ENCODE measurements at regions not wholly inside any gene's neighbourhood (a gene's known extent, or its start where the extent isn't known, plus 50 kb on each side); places are given as distances from the start of the nearest gene placed in this dataset.

- Histone ChIP-seq H3K18ac (ENCODE audit: low read depth in 1 of 2, low read length in 2 of 2) (no peak overlapping the region), H3K14ac (ENCODE audit: low read length in 2 of 2) (no peak overlapping the region), H3K27ac (ENCODE audit: low read length, poor library complexity, severe bottlenecking) (no peak overlapping the region), H3K4me2 (ENCODE audit: low read length, poor library complexity, severe bottlenecking) (no peak overlapping the region), H3K23ac (ENCODE audit: low read length in 2 of 2) (no peak overlapping the region), H3K36me3 (ENCODE audit: control insufficient read depth in 1 of 2, insufficient read depth in 2 of 2, low read depth in 1 of 2, low read length in 2 of 2) (no peaks in the 10 kb centered on the region), H3K79me1 (replicated peaks; ENCODE audit: low read length, poor library complexity, severe bottlenecking) (no peaks in the 10 kb centered on the region), H3K9me3 (ENCODE audit: control insufficient read depth, low read length) (no peaks in the 10 kb centered on the region), H2AK5ac (ENCODE audit: low read length, severe bottlenecking) (no peak overlapping the region), H3K4me3 (ENCODE audit: insufficient read depth in 1 of 2, low read depth in 1 of 2, low read length in 2 of 2) (no peak overlapping the region), H2BK5ac (ENCODE audit: low read depth, low read length, poor library complexity, severe bottlenecking) (no peak overlapping the region), H4K8ac (ENCODE audit: low read length) (no peak overlapping the region), H3K4ac (ENCODE audit: low read depth in 1 of 2, low read length in 2 of 2) (no peak overlapping the region), H3K9ac (ENCODE audit: low read length) (no peak overlapping the region), H3K4me1 (ENCODE audit: control insufficient read depth, insufficient read depth, low read depth, low read length) (no peaks in the 10 kb centered on the region), H3K27me3 (ENCODE audit: control insufficient read depth in 1 of 2, insufficient read depth in 1 of 2, low read length in 2 of 2) (peaks cover 0 to 10% of the 10 kb centered on the region in 2 experiments), H2AFZ (ENCODE audit: low read depth, low read length) (no peak overlapping the region), H4K91ac (ENCODE audit: low read length) (no peak overlapping the region), H2BK120ac (ENCODE audit: low read depth, low read length) (no peak overlapping the region), H2BK15ac (ENCODE audit: low read depth, poor library complexity, severe bottlenecking) (no peak overlapping the region), H2BK12ac (ENCODE audit: low read length in 2 of 2) (no peak overlapping the region)
- WGBS, result 86% methylated on average over 9 of the region's 9 CpGs
- DNase-seq, result no peak
Observed at GRCh38 chr10:128716181-128716580, 590.0 kb upstream of the MKI67 start.

GRCh38 chr10:128721963-128722445 lies 595.8 kb upstream of the MKI67 start:
- no peak overlapping the region for H3K14ac ChIP-seq (ENCODE audit: low read length in 2 of 2)
- H3K27me3 ChIP-seq (ENCODE audit: control insufficient read depth in 1 of 2, insufficient read depth in 1 of 2, low read length in 2 of 2), result peaks cover 0 to 13% of the 10 kb centered on the region in 2 experiments
- H2AK5ac ChIP-seq (ENCODE audit: low read length, severe bottlenecking), result no peak overlapping the region
- H3K9ac ChIP-seq (ENCODE audit: low read length), result no peak overlapping the region
- no peaks in the 10 kb centered on the region for H3K36me3 ChIP-seq (ENCODE audit: control insufficient read depth in 1 of 2, insufficient read depth in 2 of 2, low read depth in 1 of 2, low read length in 2 of 2)
- no peak overlapping the region for H4K8ac ChIP-seq (ENCODE audit: low read length)
- no peak overlapping the region for H3K4me2 ChIP-seq (ENCODE audit: low read length, poor library complexity, severe bottlenecking)
- DNase-seq, result no peak
- no peak overlapping the region for H3K18ac ChIP-seq (ENCODE audit: low read depth in 1 of 2, low read length in 2 of 2)
- no peaks in the 10 kb centered on the region for H3K9me3 ChIP-seq (ENCODE audit: control insufficient read depth, low read length)
- H3K79me1 ChIP-seq (replicated peaks; ENCODE audit: low read length, poor library complexity, severe bottlenecking), result no peaks in the 10 kb centered on the region
- H2BK5ac ChIP-seq (ENCODE audit: low read depth, low read length, poor library complexity, severe bottlenecking), result no peak overlapping the region
- H2BK12ac ChIP-seq (ENCODE audit: low read length in 2 of 2), result no peak overlapping the region
- H3K23ac ChIP-seq (ENCODE audit: low read length in 2 of 2), result no peak overlapping the region
- H3K4ac ChIP-seq (ENCODE audit: low read depth in 1 of 2, low read length in 2 of 2), result no peak overlapping the region
- WGBS, result 45% methylated on average over 4 of the region's 5 CpGs
- no peak overlapping the region for H4K91ac ChIP-seq (ENCODE audit: low read length)
- no peak overlapping the region for H3K27ac ChIP-seq (ENCODE audit: low read length, poor library complexity, severe bottlenecking)
- no peak overlapping the region for H2AFZ ChIP-seq (ENCODE audit: low read depth, low read length)
- no peak overlapping the region for H3K4me3 ChIP-seq (ENCODE audit: insufficient read depth in 1 of 2, low read depth in 1 of 2, low read length in 2 of 2)
- no peak overlapping the region for H2BK120ac ChIP-seq (ENCODE audit: low read depth, low read length)
- H2BK15ac ChIP-seq (ENCODE audit: low read depth, poor library complexity, severe bottlenecking), result no peak overlapping the region
- H3K4me1 ChIP-seq (ENCODE audit: control insufficient read depth, insufficient read depth, low read depth, low read length), result no peaks in the 10 kb centered on the region

DNA sequence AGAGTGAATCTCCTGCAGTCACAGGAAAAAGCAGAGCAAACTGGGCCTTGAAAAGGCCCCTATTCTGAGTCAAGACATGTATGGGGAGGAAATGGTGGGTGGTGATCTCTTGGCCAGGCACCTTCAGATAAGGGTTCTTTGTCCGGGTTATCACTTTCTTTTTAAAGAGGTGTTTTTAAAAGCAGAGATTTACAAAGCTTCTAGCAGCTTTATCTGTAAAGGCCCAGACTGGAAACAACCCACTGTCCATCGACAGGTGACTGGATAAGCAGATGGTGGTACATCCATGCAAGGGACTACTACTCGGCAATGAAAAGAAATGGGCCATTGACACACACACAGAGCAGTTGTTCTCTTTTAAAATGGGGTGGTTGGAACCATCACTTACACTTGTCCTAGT lies 596.7 kb upstream of the MKI67 start:
- H3K4me1 ChIP-seq (ENCODE audit: control insufficient read depth, insufficient read depth, low read depth, low read length), result no peaks in the 10 kb centered on the region
- no peak overlapping the region for H4K91ac ChIP-seq (ENCODE audit: low read length)
- no peak overlapping the region for H3K4me2 ChIP-seq (ENCODE audit: low read length, poor library complexity, severe bottlenecking)
- H2BK12ac ChIP-seq (ENCODE audit: low read length in 2 of 2), result no peak overlapping the region
- H3K27ac ChIP-seq (ENCODE audit: low read length, poor library complexity, severe bottlenecking), result no peak overlapping the region
- no peak overlapping the region for H2BK15ac ChIP-seq (ENCODE audit: low read depth, poor library complexity, severe bottlenecking)
- no peak overlapping the region for H3K9ac ChIP-seq (ENCODE audit: low read length)
- no peak overlapping the region for H3K4ac ChIP-seq (ENCODE audit: low read depth in 1 of 2, low read length in 2 of 2)
- no peak overlapping the region for H2AK5ac ChIP-seq (ENCODE audit: low read length, severe bottlenecking)
- no peak for DNase-seq
- H2AFZ ChIP-seq (ENCODE audit: low read depth, low read length), result no peak overlapping the region
- no peaks in the 10 kb centered on the region for H3K36me3 ChIP-seq (ENCODE audit: control insufficient read depth in 1 of 2, insufficient read depth in 2 of 2, low read depth in 1 of 2, low read length in 2 of 2)
- WGBS, result 68% methylated on average over 3 of the region's 3 CpGs
- no peak overlapping the region for H4K8ac ChIP-seq (ENCODE audit: low read length)
- H3K4me3 ChIP-seq (ENCODE audit: insufficient read depth in 1 of 2, low read depth in 1 of 2, low read length in 2 of 2), result no peak overlapping the region
- no peak overlapping the region for H3K23ac ChIP-seq (ENCODE audit: low read length in 2 of 2)
- H2BK120ac ChIP-seq (ENCODE audit: low read depth, low read length), result no peak overlapping the region
- no peak overlapping the region for H3K18ac ChIP-seq (ENCODE audit: low read depth in 1 of 2, low read length in 2 of 2)
- H3K79me1 ChIP-seq (replicated peaks; ENCODE audit: low read length, poor library complexity, severe bottlenecking), result no peaks in the 10 kb centered on the region
- no peak overlapping the region for H2BK5ac ChIP-seq (ENCODE audit: low read depth, low read length, poor library complexity, severe bottlenecking)
- H3K27me3 ChIP-seq (ENCODE audit: control insufficient read depth in 1 of 2, insufficient read depth in 1 of 2, low read length in 2 of 2), result peaks cover 0 to 13% of the 10 kb centered on the region in 2 experiments
- no peak overlapping the region for H3K14ac ChIP-seq (ENCODE audit: low read length in 2 of 2)
- H3K9me3 ChIP-seq (ENCODE audit: control insufficient read depth, low read length), result no peaks in the 10 kb centered on the region

DNA sequence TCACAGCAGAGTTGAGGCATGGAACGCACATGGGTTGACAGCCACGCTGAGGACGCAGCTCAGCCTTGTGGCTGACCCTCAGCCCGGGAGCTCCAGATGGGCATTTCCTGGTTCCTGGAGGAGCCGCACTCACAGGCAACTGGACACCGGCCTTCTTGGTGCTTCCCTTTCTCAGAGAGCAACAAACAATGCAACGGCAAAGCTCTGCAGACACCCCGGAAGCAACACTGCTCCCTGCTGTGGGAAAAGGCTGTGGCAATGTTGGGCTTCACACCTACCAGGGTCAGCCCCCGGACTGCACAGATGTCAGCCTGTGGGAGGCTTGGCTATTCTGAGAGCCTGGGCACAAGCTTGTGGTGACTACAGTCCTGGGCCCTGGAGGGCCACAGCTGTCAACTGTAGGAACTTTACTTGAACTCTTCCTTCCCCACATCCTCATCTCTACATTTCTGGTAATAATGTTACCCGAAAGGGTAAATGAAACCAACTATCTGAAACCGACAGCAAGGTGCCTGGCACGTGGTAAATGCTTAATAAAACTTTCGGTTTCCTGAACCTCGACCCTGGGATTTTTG lies 597.5 kb upstream of the MKI67 start:
- Histone ChIP-seq H3K27ac (ENCODE audit: low read length, poor library complexity, severe bottlenecking) (no peak overlapping the region), H3K4me3 (ENCODE audit: insufficient read depth in 1 of 2, low read depth in 1 of 2, low read length in 2 of 2) (no peak overlapping the region), H3K14ac (ENCODE audit: low read length in 2 of 2) (no peak overlapping the region), H2AK5ac (ENCODE audit: low read length, severe bottlenecking) (no peak overlapping the region), H2BK15ac (ENCODE audit: low read depth, poor library complexity, severe bottlenecking) (no peak overlapping the region), H3K4me1 (ENCODE audit: control insufficient read depth, insufficient read depth, low read depth, low read length) (no peaks in the 10 kb centered on the region), H2BK5ac (ENCODE audit: low read depth, low read length, poor library complexity, severe bottlenecking) (no peak overlapping the region), H2AFZ (ENCODE audit: low read depth, low read length) (no peak overlapping the region), H2BK120ac (ENCODE audit: low read depth, low read length) (no peak overlapping the region), H3K18ac (ENCODE audit: low read depth in 1 of 2, low read length in 2 of 2) (no peak overlapping the region), H3K79me1 (replicated peaks; ENCODE audit: low read length, poor library complexity, severe bottlenecking) (no peaks in the 10 kb centered on the region), H2BK12ac (ENCODE audit: low read length in 2 of 2) (no peak overlapping the region), H3K23ac (ENCODE audit: low read length in 2 of 2) (no peak overlapping the region), H4K91ac (ENCODE audit: low read length) (no peak overlapping the region), H3K27me3 (ENCODE audit: control insufficient read depth in 1 of 2, insufficient read depth in 1 of 2, low read length in 2 of 2) (peaks cover 0 to 10% of the 10 kb centered on the region in 2 experiments), H3K4me2 (ENCODE audit: low read length, poor library complexity, severe bottlenecking) (no peak overlapping the region), H4K8ac (ENCODE audit: low read length) (no peak overlapping the region), H3K36me3 (ENCODE audit: control insufficient read depth in 1 of 2, insufficient read depth in 2 of 2, low read depth in 1 of 2, low read length in 2 of 2) (no peaks in the 10 kb centered on the region), H3K9ac (ENCODE audit: low read length) (no peak overlapping the region), H3K9me3 (ENCODE audit: control insufficient read depth, low read length) (no peaks in the 10 kb centered on the region), H3K4ac (ENCODE audit: low read depth in 1 of 2, low read length in 2 of 2) (no peak overlapping the region)
- DNase-seq, result no peak
- 82% methylated on average over 14 of the region's 14 CpGs for WGBS

All from mesenchymal stem cell (in vitro differentiated cells and primary cell).